GM21717 (cell line): ENCODE measurements at regions not wholly inside any gene's neighbourhood (a gene's known extent, or its start where the extent isn't known, plus 50 kb on each side); places are given as distances from the start of the nearest gene placed in this dataset.

Source experiments
- ATAC-seq: cut with Tn5 transposase; IDR thresholded peaks from one replicate; pipeline ENCODE4 v1.9.1; 2021; ENCODE audit warnings: mild to moderate bottlenecking, moderate library complexity; ENCODE audit not compliant: unreplicated experiment

- no peak for ATAC-seq
Measured at GRCh38 chr6:127053032-127053874, 65.2 kb upstream of the RSPO3 start.

GRCh38 chr6:127053875-127054235 lies 64.6 kb upstream of the RSPO3 start:
- no peak for ATAC-seq

GRCh38 chr6:127058027-127058426 lies 60.4 kb upstream of the RSPO3 start:
- no peak for ATAC-seq

GRCh38 chr6:127058936-127059335 lies 59.5 kb upstream of the RSPO3 start:
- no peak for ATAC-seq
